GM12873 (cell line): ENCODE measurements at regions not wholly inside any gene's neighbourhood (a gene's known extent, or its start where the extent isn't known, plus 50 kb on each side); places are given as distances from the start of the nearest gene placed in this dataset.

Source experiments
- CTCF ChIP-seq: IDR thresholded peaks from 2 replicates; pipeline ENCODE4 v1.5.1; 2012; ENCODE audit warnings: low read depth, mild to moderate bottlenecking, moderate library complexity, low read length, control low read depth; ENCODE audit not compliant: insufficient read depth; ENCODE audit errors: missing control alignments

- TF ChIP-seq CTCF = no peak
These were observed 171.2 kb downstream of the REEP3 start for GRCh38 chr10:63692220-63692896.

- no peak for TF ChIP-seq CTCF
These were observed 175.0 kb downstream of the REEP3 start for GRCh38 chr10:63696205-63696604.

- no peak for TF ChIP-seq CTCF
These were observed 177.0 kb downstream of the REEP3 start for GRCh38 chr10:63697956-63698786.

GRCh38 chr10:63698787-63699150 is 177.6 kb downstream of the REEP3 start:
- no peak for TF ChIP-seq CTCF

GRCh38 chr10:63699785-63700613 is 178.8 kb downstream of the REEP3 start:
- no peak for TF ChIP-seq CTCF

- no peak for TF ChIP-seq CTCF
These were observed 179.5 kb downstream of the REEP3 start for GRCh38 chr10:63700631-63701156.
